GM12872 (cell line): ENCODE measurements at regions not wholly inside any gene's neighbourhood (a gene's known extent, or its start where the extent isn't known, plus 50 kb on each side); places are given as distances from the start of the nearest gene placed in this dataset.

Experiments
- CTCF ChIP-seq: IDR thresholded peaks from 3 replicates; pipeline ENCODE4 v1.5.1; 2011; ENCODE audit warnings: low read depth, mild to moderate bottlenecking, low read length, moderate library complexity; ENCODE audit not compliant: insufficient read depth

GRCh38 chr14:22426711-22427110 lies 162.3 kb downstream of the DAD1 start:
- TF ChIP-seq CTCF, result no peak

- no peak for TF ChIP-seq CTCF
Measured at GRCh38 chr14:22423958-22424357, 165.1 kb downstream of the DAD1 start.

GRCh38 chr14:22422238-22422637 lies 166.8 kb downstream of the DAD1 start:
- TF ChIP-seq CTCF, result no peak

GRCh38 chr14:22420598-22421186 lies 168.3 kb downstream of the DAD1 start:
- TF ChIP-seq CTCF, result no peak

GRCh38 chr14:22419620-22420019 lies 169.4 kb downstream of the DAD1 start:
- no peak for TF ChIP-seq CTCF

GRCh38 chr14:22418631-22419030 lies 170.4 kb downstream of the DAD1 start:
- TF ChIP-seq CTCF, result no peak

GRCh38 chr14:22417914-22418313 lies 171.1 kb downstream of the DAD1 start:
- no peak for TF ChIP-seq CTCF
